ENCODE measurements at regions not wholly inside any gene's neighbourhood (a gene's known extent, or its start where the extent isn't known, plus 50 kb on each side); places are given as distances from the start of the nearest gene placed in this dataset.

- TF ChIP-seq ZNF114 (CRISPR knock-in tag; IDR thresholded peaks at IDR 0.05) (no peak), NANOG (IDR thresholded peaks at IDR 0.05; ENCODE audit: borderline replicate concordance) (no peak), ZNF462 (CRISPR knock-in tag; IDR thresholded peaks at IDR 0.05) (no peak)
Observed at GRCh38 chr13:104001766-104002165, 935.5 kb upstream of the SLC10A2 start (continued).

GRCh38 chr13:103996733-103997132 is 930.5 kb upstream of the SLC10A2 start:
- no peak overlapping the region for H3K4me3 Mint-ChIP-seq
- Histone ChIP-seq H2AFZ (peak overlapping the region; percentile 24; the same call in 1 of the 2 replicates), H3K27me3 (ENCODE audit: insufficient read depth) (no peaks in the 10 kb centered on the region), H3K36me3 (ENCODE audit: insufficient read depth) (no peaks in the 10 kb centered on the region), H3K27ac (ENCODE audit: low read depth) (no peak overlapping the region), H3F3A (replicated peaks; ENCODE audit: low read depth) (no peaks in the 10 kb centered on the region), H3K79me2 (replicated peaks; ENCODE audit: insufficient read depth) (no peaks in the 10 kb centered on the region), H4K20me1 (replicated peaks; ENCODE audit: insufficient read depth) (no peaks in the 10 kb centered on the region), H3K4me1 (ENCODE audit: insufficient read depth) (no peaks in the 10 kb centered on the region), H3K4me2 (no peak overlapping the region), H3K9me2 (ENCODE audit: insufficient read depth) (no peaks in the 10 kb centered on the region; the same call in 1 of the 2 replicates), H3K4me3 (no peak overlapping the region)
- H3K4me1 Mint-ChIP-seq, result no peaks in the 10 kb centered on the region
- H3K9me3 Mint-ChIP-seq, result no peaks in the 10 kb centered on the region; the same call in 2 of the 3 replicates
- no peak for DNase-seq (ENCODE audit: low spot score)
- no peak overlapping the region; the same call in 1 of the 2 replicates for H3K27ac Mint-ChIP-seq
- H3K27me3 Mint-ChIP-seq (ENCODE audit: insufficient read depth, low read depth, poor library complexity), result no peaks in the 10 kb centered on the region
- no peak for ATAC-seq
- no peaks in the 10 kb centered on the region for H3K36me3 Mint-ChIP-seq (ENCODE audit: low read depth)
- TF ChIP-seq NANOG (IDR thresholded peaks at IDR 0.05; ENCODE audit: borderline replicate concordance), result no peak
- no peak for TF ChIP-seq POLR2AphosphoS5 (IDR thresholded peaks at IDR 0.05; ENCODE audit: low read depth)
- no peak for TF ChIP-seq REST (IDR thresholded peaks at IDR 0.05; ENCODE audit: unreplicated experiment)
- no peak for TF ChIP-seq JUNB (IDR thresholded peaks at IDR 0.05; ENCODE audit: unreplicated experiment)
- TF ChIP-seq ZNF462 (CRISPR knock-in tag; IDR thresholded peaks at IDR 0.05), result no peak

Measured in GM23338 (cell line).